ENCODE measurements at regions not wholly inside any gene's neighbourhood (a gene's known extent, or its start where the extent isn't known, plus 50 kb on each side); places are given as distances from the start of the nearest gene placed in this dataset.

- Histone ChIP-seq H3K4me3 (no peak overlapping the region), H3K27me3 (no peaks in the 10 kb centered on the region), H3K36me3 (no peaks in the 10 kb centered on the region), H3K9me3 (no peaks in the 10 kb centered on the region)
- no peak for DNase-seq
These were observed 329.0 kb downstream of the OLFM4 start for GRCh38 chr13:53357582-53357981.

- no peaks in the 10 kb centered on the region for H3K36me3 ChIP-seq
- no peak overlapping the region for H3K4me3 ChIP-seq
- no peaks in the 10 kb centered on the region for H3K27me3 ChIP-seq
- H3K9me3 ChIP-seq = no peaks in the 10 kb centered on the region
- DNase-seq = no peak
These were observed 340.3 kb downstream of the OLFM4 start for GRCh38 chr13:53368948-53369347.

- no peaks in the 10 kb centered on the region for H3K36me3 ChIP-seq
- no peak overlapping the region for H3K4me3 ChIP-seq
- H3K27me3 ChIP-seq = no peaks in the 10 kb centered on the region
- no peaks in the 10 kb centered on the region for H3K9me3 ChIP-seq
- DNase-seq = no peak
These were observed 350.9 kb downstream of the OLFM4 start for GRCh38 chr13:53379485-53379884.

GRCh38 chr13:53382008-53382407, 353.4 kb downstream of the OLFM4 start:
- no peak overlapping the region for H3K4me3 ChIP-seq
- no peaks in the 10 kb centered on the region for H3K27me3 ChIP-seq
- no peak for DNase-seq
- H3K36me3 ChIP-seq = no peaks in the 10 kb centered on the region
- H3K9me3 ChIP-seq = no peaks in the 10 kb centered on the region

- no peaks in the 10 kb centered on the region for H3K9me3 ChIP-seq
- DNase-seq = no peak
- no peaks in the 10 kb centered on the region for H3K27me3 ChIP-seq
- H3K4me3 ChIP-seq = no peak overlapping the region
- no peaks in the 10 kb centered on the region for H3K36me3 ChIP-seq
These were observed 369.4 kb downstream of the OLFM4 start for GRCh38 chr13:53398051-53398450.

GRCh38 chr13:53405616-53406015, 377.0 kb downstream of the OLFM4 start:
- DNase-seq = no peak
- H3K4me3 ChIP-seq = no peak overlapping the region
- no peaks in the 10 kb centered on the region for H3K36me3 ChIP-seq
- no peaks in the 10 kb centered on the region for H3K9me3 ChIP-seq
- no peaks in the 10 kb centered on the region for H3K27me3 ChIP-seq

GRCh38 chr13:53408306-53408705, 379.7 kb downstream of the OLFM4 start:
- DNase-seq = no peak
- Histone ChIP-seq H3K27me3 (no peaks in the 10 kb centered on the region), H3K9me3 (no peaks in the 10 kb centered on the region), H3K4me3 (no peak overlapping the region), H3K36me3 (no peaks in the 10 kb centered on the region)

- Histone ChIP-seq H3K9me3 (no peaks in the 10 kb centered on the region), H3K27me3 (no peaks in the 10 kb centered on the region), H3K36me3 (no peaks in the 10 kb centered on the region), H3K4me3 (no peak overlapping the region)
- DNase-seq = no peak
These were observed 380.4 kb downstream of the OLFM4 start for GRCh38 chr13:53408847-53409568.

- no peak for DNase-seq
- Histone ChIP-seq H3K4me3 (no peak overlapping the region), H3K27me3 (no peaks in the 10 kb centered on the region), H3K9me3 (no peaks in the 10 kb centered on the region), H3K36me3 (no peaks in the 10 kb centered on the region)
These were observed 382.9 kb downstream of the OLFM4 start for GRCh38 chr13:53411463-53411862.

- Histone ChIP-seq H3K27me3 (no peaks in the 10 kb centered on the region), H3K36me3 (no peaks in the 10 kb centered on the region), H3K4me3 (no peak overlapping the region), H3K9me3 (no peaks in the 10 kb centered on the region)
- DNase-seq = no peak
These were observed 386.5 kb downstream of the OLFM4 start for GRCh38 chr13:53415135-53415534.

GRCh38 chr13:53417601-53418000, 389.0 kb downstream of the OLFM4 start:
- H3K36me3 ChIP-seq = no peaks in the 10 kb centered on the region
- no peaks in the 10 kb centered on the region for H3K27me3 ChIP-seq
- DNase-seq = no peak
- H3K9me3 ChIP-seq = no peaks in the 10 kb centered on the region
- no peak overlapping the region for H3K4me3 ChIP-seq

- no peaks in the 10 kb centered on the region for H3K36me3 ChIP-seq
- H3K4me3 ChIP-seq = no peak overlapping the region
- no peaks in the 10 kb centered on the region for H3K9me3 ChIP-seq
- no peak for DNase-seq
- no peaks in the 10 kb centered on the region for H3K27me3 ChIP-seq
These were observed 393.8 kb downstream of the OLFM4 start for GRCh38 chr13:53422415-53422814.

GRCh38 chr13:53436396-53436795, 407.8 kb downstream of the OLFM4 start:
- no peaks in the 10 kb centered on the region for H3K27me3 ChIP-seq
- no peaks in the 10 kb centered on the region for H3K9me3 ChIP-seq
- no peaks in the 10 kb centered on the region for H3K36me3 ChIP-seq
- no peak for DNase-seq
- H3K4me3 ChIP-seq = no peak overlapping the region

- no peak overlapping the region for H3K4me3 ChIP-seq
- no peaks in the 10 kb centered on the region for H3K27me3 ChIP-seq
- DNase-seq = no peak
- H3K36me3 ChIP-seq = no peaks in the 10 kb centered on the region
- H3K9me3 ChIP-seq = no peaks in the 10 kb centered on the region
These were observed 411.0 kb downstream of the OLFM4 start for GRCh38 chr13:53439439-53440225.

GRCh38 chr13:53442979-53443378, 414.4 kb downstream of the OLFM4 start:
- DNase-seq = no peak
- Histone ChIP-seq H3K36me3 (no peaks in the 10 kb centered on the region), H3K4me3 (no peak overlapping the region), H3K9me3 (no peaks in the 10 kb centered on the region), H3K27me3 (no peaks in the 10 kb centered on the region)

- H3K9me3 ChIP-seq = no peaks in the 10 kb centered on the region
- no peaks in the 10 kb centered on the region for H3K36me3 ChIP-seq
- DNase-seq = peak; percentile 22
- H3K4me3 ChIP-seq = no peak overlapping the region
- H3K27me3 ChIP-seq = no peaks in the 10 kb centered on the region
These were observed 417.1 kb downstream of the OLFM4 start for GRCh38 chr13:53445686-53446085.

GRCh38 chr13:53447456-53447855, 418.8 kb downstream of the OLFM4 start:
- Histone ChIP-seq H3K4me3 (no peak overlapping the region), H3K9me3 (no peaks in the 10 kb centered on the region), H3K27me3 (no peaks in the 10 kb centered on the region), H3K36me3 (no peaks in the 10 kb centered on the region)
- DNase-seq = no peak

GRCh38 chr13:53447863-53448262, 419.2 kb downstream of the OLFM4 start:
- Histone ChIP-seq H3K36me3 (no peaks in the 10 kb centered on the region), H3K27me3 (no peaks in the 10 kb centered on the region), H3K4me3 (no peak overlapping the region), H3K9me3 (no peaks in the 10 kb centered on the region)
- no peak for DNase-seq

Data from MG63 (cell line).